ELF-1 (cell line): ENCODE measurements at regions not wholly inside any gene's neighbourhood (a gene's known extent, or its start where the extent isn't known, plus 50 kb on each side); places are given as distances from the start of the nearest gene placed in this dataset.
"Not testable (repeated sequence)": the region's sequence is repeated elsewhere in the genome, so short reads cannot be mapped to it uniquely, and the experiment has no call there.

Experiments
- DNase-seq: peaks from one replicate; pipeline ENCODE4 v3.0.0-alpha.2; 2016; ENCODE audit warnings: low read depth, low spot score

DNA sequence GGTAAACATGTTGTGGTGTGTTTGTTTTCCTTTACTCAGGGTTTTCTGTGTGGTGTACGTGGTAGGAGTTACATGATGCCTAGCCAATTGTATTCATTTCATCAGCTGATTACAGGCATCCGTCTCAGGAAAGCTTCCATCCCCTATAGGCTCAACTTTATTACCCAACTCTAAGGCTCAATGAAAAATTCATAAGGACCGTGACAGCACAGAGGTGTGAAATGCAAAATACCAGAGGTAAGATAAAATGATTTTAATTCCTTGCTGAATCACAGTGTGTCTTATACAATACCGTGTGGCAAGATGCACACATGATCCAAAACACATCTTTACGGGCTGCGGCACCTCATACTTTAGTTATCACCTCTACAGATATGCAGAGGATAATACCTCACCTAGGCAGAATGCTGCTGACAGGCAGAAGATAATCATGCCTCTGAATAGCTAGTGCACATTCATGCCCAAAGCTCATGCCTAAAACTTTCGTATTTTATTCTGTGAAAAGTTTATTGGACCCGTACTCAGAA is 87.2 kb upstream of the DIO2 start:
- DNase-seq: no peak

DNA sequence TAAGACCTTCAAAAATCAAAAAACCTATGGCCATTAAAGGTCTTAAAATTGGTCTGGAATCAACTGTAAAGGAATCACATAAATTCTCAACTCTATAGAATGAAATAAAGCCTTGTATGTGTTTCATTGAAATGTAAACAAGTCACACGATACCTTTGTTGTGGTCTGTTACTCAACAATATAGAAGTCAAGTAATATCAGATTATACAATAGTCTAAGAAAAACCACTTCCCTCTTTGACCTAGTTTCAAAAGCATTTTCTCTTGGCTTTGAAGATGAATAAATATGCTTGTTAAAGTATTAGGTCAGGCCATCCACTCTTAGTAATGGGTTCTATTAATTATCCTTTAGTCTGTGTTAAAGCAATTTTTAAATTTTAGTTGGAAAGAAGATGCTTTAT is 79.8 kb upstream of the DIO2 start:
- DNase-seq: no peak

DNA sequence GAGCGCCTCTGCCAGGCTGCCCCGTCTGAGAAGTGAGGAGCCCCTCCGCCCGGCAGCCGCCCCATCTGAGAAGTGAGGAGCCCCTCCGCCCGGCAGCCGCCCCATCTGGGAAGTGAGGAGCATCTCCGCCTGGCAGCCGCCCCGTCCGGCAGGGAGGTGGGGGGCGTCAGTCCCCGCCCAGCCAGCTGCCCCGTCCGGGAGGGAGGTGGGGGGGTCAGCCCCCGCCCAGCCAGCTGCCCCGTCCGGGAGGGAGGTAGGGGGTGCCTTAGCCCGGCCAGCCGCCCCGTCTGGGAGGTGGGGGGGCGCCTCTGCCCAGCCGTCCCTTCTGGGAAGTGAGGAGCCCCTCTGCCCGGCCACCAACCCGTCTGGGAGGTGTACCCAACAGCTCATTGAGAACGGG is 75.4 kb upstream of the DIO2 start:
- not testable (repeated sequence) for DNase-seq

DNA sequence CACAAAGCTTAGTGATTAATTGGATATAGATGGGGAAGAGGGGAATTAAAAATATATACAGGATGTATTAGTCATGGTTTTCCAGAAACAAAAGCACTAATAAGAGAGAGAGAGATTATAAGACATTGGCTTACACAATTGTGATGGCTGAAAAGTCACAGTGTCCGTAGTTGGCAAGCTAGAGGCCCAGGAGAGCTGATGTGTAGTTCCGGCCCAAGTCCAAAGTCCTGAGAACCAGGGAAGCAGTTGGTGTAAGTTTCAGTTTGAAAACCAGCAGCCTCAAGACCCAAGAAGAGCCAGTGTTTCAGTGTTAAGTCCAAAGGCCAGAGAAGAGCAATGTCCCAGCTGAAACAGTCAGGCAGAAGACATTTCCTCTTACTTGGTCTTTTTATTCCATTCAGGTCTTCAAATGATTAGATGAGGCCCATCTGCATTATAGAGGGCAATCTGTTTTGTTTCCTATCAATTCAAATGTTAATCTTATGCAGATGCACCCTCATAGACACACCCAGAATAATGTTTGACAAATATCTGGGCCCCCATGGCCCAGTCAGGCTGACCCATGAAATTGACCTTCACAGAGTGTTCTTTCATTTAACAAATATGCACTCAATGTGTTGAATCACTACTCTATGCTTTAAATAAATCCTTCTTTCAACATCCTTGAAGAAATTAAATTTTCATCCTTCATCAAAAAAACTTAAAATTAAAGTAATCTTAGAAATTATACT is 67.2 kb upstream of the DIO2 start:
- no peak for DNase-seq

DNA sequence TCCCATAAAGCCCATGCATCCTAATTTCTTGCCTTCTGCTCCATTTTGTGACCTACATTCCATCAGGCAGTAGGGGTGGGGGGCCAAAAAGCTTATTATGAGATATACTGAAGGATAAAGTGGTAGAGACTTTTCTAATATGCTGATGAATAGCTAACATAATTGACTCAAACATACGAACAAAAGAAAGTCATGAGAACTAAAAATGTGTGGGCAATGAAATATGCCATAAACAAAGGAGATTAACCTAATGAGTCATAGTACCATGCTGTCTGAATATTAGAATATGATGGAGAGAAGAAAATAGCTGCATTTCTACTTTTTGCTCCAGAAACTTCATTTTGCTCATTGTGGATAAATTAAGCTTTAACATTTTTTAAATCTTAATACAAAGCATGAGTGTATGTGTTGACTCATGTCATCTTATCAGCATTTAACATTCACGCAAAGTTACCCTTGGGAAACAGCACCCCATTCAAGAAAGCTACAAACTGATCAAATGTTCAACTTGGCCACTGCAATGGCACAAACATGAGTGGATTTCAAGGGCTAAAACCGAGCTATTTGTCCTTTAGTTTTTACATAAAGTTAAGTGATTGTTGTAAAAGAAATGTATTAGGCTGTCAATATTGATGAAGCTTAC is 64.0 kb upstream of the DIO2 start:
- no peak for DNase-seq

DNA sequence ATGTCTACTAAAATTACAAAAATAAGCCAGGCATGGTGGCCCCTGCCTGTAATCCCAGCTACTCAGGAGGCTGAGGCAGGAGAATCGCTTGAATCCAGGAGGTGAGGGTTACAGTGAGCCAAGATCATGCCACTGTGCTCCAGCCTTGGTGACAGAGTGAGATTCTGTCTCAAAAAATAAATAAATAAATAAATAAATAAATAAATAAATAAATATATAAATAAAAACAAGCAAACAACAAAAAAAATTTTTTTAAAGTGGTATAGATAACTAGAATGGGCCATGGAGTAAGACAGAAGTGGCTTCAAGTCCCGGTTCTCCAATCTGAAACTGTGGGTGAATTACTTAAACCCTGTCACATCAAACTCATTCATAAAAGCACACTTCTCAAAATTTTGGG is 63.0 kb upstream of the DIO2 start:
- DNase-seq: not testable (repeated sequence)

DNA sequence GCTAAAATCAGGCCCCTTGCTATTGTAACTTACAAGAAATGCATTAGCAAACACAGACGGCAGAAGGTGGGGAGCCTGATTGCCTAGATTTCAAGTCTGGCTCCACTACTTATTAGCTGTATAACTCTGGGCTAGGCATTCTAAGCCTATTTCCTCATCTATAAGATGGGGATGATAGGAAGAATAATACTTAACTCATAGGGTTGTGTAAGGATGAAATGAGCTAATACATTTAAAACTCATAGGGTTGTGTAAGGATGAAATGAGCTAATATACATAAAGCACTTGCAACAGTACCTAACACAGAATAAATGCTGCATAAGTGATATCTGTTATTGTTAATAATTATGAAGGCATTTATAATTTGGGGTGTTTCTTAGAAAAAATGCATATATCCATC is 60.1 kb upstream of the DIO2 start:
- DNase-seq: no peak

DNA sequence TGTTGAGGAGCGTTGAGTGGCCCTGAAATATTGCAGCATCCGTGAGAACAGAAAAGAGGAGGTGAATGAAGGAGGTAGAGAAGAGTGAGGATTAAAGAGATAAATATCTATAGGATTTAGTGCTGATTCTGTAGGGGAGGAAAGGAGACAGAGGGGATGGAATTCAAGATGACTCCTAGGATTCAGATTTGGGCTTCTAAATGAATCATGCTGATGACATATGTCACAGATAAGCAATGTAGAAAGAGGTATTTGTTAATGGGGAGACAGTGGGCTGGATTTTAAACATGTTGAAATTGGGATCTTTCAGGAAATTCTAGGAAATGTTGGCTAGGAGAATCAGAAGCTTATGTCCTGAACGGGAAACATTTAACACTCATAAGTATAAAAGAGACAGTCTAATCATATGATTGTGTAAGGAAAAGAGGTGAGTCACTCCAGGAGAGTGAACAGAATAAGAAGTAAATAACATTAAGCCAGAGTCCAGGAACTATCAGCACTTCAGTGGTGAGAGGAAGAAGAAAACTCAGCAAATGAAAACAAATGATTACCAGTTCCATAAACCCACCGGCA is 58.1 kb upstream of the DIO2 start:
- DNase-seq: no peak

DNA sequence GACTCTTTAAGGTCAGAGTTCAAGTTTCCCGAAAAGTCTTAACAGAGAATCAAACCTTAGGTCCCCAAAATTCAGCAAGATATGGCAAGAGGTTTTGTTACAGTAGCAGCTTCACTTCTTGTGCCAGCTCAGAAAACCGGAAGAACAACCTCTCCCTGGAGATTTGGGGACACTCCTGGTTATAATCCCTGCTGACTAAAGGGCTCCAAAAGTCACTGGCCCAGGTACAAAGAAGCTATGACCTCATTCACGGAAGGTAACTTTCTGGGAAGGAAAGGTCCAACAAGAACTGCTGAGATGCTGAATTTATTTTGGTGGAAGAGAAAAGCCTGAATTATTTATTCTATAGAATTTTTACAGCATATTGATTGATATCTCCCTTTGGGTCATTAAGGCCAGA is 55.6 kb upstream of the DIO2 start:
- DNase-seq: no peak

DNA sequence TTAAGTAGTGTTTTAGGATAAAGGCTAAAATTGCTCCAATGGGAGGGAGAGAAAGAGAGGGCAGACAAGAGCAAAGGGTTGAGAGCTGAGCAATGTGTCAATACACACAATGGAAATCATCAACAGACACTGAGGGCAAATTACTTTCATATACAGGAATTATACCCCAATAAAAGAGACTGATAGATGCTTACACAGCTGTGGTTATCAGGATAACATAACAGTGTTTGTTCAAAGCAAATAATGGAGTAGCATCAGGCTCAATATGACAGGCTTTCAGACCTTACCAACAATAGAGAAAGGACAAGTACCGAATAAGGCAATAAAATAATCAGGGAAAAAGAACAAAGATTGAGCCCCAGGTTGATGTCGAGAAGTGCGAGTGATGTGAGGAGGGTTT is 53.4 kb upstream of the DIO2 start:
- no peak for DNase-seq
